ENCODE measurements at regions not wholly inside any gene's neighbourhood (a gene's known extent, or its start where the extent isn't known, plus 50 kb on each side); places are given as distances from the start of the nearest gene placed in this dataset.
A peak's percentile ranks its signal among the peaks of the same experiment; 100 is the strongest.

DNA sequence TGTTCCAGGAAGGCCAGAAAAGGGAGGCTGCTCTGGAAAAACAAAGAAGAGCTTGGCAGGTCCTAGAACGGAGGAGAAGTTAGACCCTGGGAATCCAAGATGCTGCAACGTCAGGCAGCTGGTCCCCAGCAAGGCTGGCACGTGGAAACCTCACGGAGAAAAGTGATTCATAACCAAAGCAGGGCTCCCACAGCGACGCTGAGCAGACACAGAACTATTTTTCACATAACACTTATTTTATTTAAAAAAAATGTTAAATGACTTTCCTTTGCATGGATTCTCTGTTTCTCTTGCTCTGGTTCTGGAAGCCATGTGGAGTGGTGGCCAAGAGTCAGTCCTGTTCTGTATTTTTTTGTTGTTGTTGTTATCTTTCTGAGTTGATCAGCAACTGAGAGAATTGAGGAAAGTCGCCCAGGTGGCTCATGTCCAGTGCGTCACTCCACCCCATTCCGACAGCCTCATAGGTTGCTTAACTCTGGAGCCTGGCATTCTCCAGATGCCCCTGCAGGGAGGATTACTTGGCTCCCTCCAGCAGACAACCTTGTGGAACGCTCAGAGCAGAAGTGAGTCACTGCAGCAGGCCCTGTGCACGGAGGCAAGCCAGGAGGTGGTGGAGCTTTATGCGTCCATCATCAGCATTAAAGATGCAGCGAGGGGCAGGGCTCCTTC is 229.9 kb upstream of the HDAC4 start:
- H3K4me1 ChIP-seq, result no peaks in the 10 kb centered on the region
- no peaks in the 10 kb centered on the region for H3K9me3 ChIP-seq
- DNase-seq, result no peak
- intact Hi-C loops (cut with DNase I), result no loop called here
- H3K27ac ChIP-seq, result no peak overlapping the region
- peak in 2 of 4 donors; percentile 49 to 80 for ATAC-seq
- WGBS, 4 donors, result 58 to 70% (median 65%) methylated on average over 11 to 13 of the region's 13 CpGs
- no peaks in the 10 kb centered on the region for H3K36me3 ChIP-seq
- TF ChIP-seq CTCF (IDR thresholded peaks at IDR 0.05) (no peak), POLR2A (IDR thresholded peaks at IDR 0.05) (no peak)
- peaks cover 0 to 6% (median 0%) of the 10 kb centered on the region in 9 donors for H3K27me3 ChIP-seq
- no peak overlapping the region for H3K4me3 ChIP-seq

- 65 to 73% (median 71%) methylated on average over 7 of the region's 7 CpGs for WGBS, 4 donors
- intact Hi-C loops (cut with DNase I), result no loop called here
- H3K9me3 ChIP-seq, result no peaks in the 10 kb centered on the region
- H3K4me1 ChIP-seq, result no peaks in the 10 kb centered on the region
- no peak for DNase-seq
- H3K27ac ChIP-seq, result no peak overlapping the region
- H3K27me3 ChIP-seq, result peaks cover 0 to 6% (median 0%) of the 10 kb centered on the region in 9 donors
- ATAC-seq, result no peak
- H3K4me3 ChIP-seq, result no peak overlapping the region
- H3K36me3 ChIP-seq, result no peaks in the 10 kb centered on the region
- TF ChIP-seq POLR2A (IDR thresholded peaks at IDR 0.05), result no peak
- no peak for TF ChIP-seq CTCF (IDR thresholded peaks at IDR 0.05)
These were observed 229.3 kb upstream of the HDAC4 start for GRCh38 chr2:239629926-239630617.

DNA sequence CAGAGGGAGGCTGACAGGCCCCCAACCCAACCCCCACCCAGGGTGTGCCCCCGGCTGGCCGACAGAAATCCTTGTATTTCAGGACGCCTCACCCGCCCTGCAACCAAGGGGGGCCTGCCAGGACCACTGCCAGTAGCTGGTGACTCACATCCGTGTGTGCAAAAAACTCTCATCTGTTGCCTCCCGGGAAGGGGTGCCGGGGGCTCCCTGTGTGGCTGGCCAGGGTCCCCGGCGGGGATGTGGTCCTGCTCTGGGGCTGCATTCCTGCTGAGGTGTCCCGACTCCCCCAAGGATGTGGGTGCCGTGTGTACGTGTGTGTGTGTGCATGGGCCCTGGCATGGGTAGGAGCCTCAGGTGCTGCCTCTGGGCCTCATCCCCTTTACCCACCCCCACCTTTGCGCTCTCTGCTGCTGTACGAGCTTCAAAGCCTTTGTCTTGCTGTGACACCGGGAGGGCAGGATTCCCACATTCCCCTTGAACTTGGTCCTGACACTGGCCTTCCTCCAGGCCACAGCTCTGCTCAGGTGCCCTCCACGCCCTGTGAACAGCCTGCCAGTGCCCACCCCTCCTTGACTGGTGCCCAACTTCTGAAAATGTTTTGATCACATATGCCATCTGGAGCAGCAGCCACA is 226.3 kb upstream of the HDAC4 start:
- DNase-seq (no peak), ATAC-seq (no peak)
- TF ChIP-seq CTCF (IDR thresholded peaks at IDR 0.05) (no peak), POLR2A (IDR thresholded peaks at IDR 0.05) (no peak)
- intact Hi-C loops (cut with DNase I), result no loop called here
- Histone ChIP-seq H3K9me3 (no peaks in the 10 kb centered on the region), H3K27me3 (peaks cover 0 to 6% (median 0%) of the 10 kb centered on the region in 9 donors), H3K27ac (no peak overlapping the region), H3K36me3 (no peaks in the 10 kb centered on the region), H3K4me1 (no peaks in the 10 kb centered on the region), H3K4me3 (no peak overlapping the region)
- WGBS, 4 donors, result 79 to 91% (median 82%) methylated on average over 5 to 16 of the region's 16 CpGs
